HG02763 (cell line): ENCODE measurements at regions not wholly inside any gene's neighbourhood (a gene's known extent, or its start where the extent isn't known, plus 50 kb on each side); places are given as distances from the start of the nearest gene placed in this dataset.
"Not testable (repeated sequence)": the region's sequence is repeated elsewhere in the genome, so short reads cannot be mapped to it uniquely, and the experiment has no call there.

Source experiments
- ATAC-seq: cut with Tn5 transposase; IDR thresholded peaks from one replicate; pipeline ENCODE4 v1.9.1; 2021; ENCODE audit warnings: mild to moderate bottlenecking, moderate library complexity; ENCODE audit not compliant: unreplicated experiment

GRCh38 chr14:45633220-45633984 lies 380.4 kb upstream of the MIS18BP1 start:
- no peak for ATAC-seq

GRCh38 chr14:45621731-45622130 lies 368.7 kb upstream of the MIS18BP1 start:
- ATAC-seq = no peak

- no peak for ATAC-seq
These were observed 366.8 kb upstream of the MIS18BP1 start for GRCh38 chr14:45619831-45620230.

GRCh38 chr14:45610318-45610717 lies 357.3 kb upstream of the MIS18BP1 start:
- ATAC-seq = no peak

GRCh38 chr14:45587142-45587541 lies 334.1 kb upstream of the MIS18BP1 start:
- ATAC-seq = no peak

GRCh38 chr14:45559626-45560025 lies 306.6 kb upstream of the MIS18BP1 start:
- no peak for ATAC-seq

- ATAC-seq = no peak
These were observed 305.2 kb upstream of the MIS18BP1 start for GRCh38 chr14:45558183-45558582.

GRCh38 chr14:45553981-45554380 lies 301.0 kb upstream of the MIS18BP1 start:
- no peak for ATAC-seq

- ATAC-seq = not testable (repeated sequence)
These were observed 298.3 kb upstream of the MIS18BP1 start for GRCh38 chr14:45551240-45551820.

- no peak for ATAC-seq
These were observed 278.0 kb upstream of the MIS18BP1 start for GRCh38 chr14:45531022-45531421.

GRCh38 chr14:45526715-45527549 lies 273.9 kb upstream of the MIS18BP1 start:
- no peak for ATAC-seq

- no peak for ATAC-seq
These were observed 266.8 kb upstream of the MIS18BP1 start for GRCh38 chr14:45519766-45520165.

GRCh38 chr14:45492876-45493275 lies 239.9 kb upstream of the MIS18BP1 start:
- ATAC-seq = no peak

- ATAC-seq = no peak
These were observed 238.9 kb upstream of the MIS18BP1 start for GRCh38 chr14:45491914-45492313.

- ATAC-seq = no peak
These were observed 233.6 kb upstream of the MIS18BP1 start for GRCh38 chr14:45486599-45486998.

- no peak for ATAC-seq
These were observed 214.0 kb upstream of the MIS18BP1 start for GRCh38 chr14:45467023-45467422.

GRCh38 chr14:45434221-45434620 lies 181.2 kb upstream of the MIS18BP1 start:
- ATAC-seq = no peak

- ATAC-seq = no peak
These were observed 173.8 kb upstream of the MIS18BP1 start for GRCh38 chr14:45426685-45427282.

GRCh38 chr14:45406942-45407341 lies 153.9 kb upstream of the MIS18BP1 start:
- no peak for ATAC-seq

GRCh38 chr14:45400950-45401640 lies 148.1 kb upstream of the MIS18BP1 start:
- ATAC-seq = no peak

- no peak for ATAC-seq
These were observed 147.5 kb upstream of the MIS18BP1 start for GRCh38 chr14:45400509-45400908.
